ENCODE measurements at regions not wholly inside any gene's neighbourhood (a gene's known extent, or its start where the extent isn't known, plus 50 kb on each side); places are given as distances from the start of the nearest gene placed in this dataset.

- H3K27me3 ChIP-seq: no peaks in the 10 kb centered on the region
- no peaks in the 10 kb centered on the region for H3K36me3 ChIP-seq
- TF ChIP-seq POLR2A (IDR thresholded peaks at IDR 0.05): no peak
- TF ChIP-seq CTCF (IDR thresholded peaks at IDR 0.05): no peak
- H3K4me3 ChIP-seq: no peak overlapping the region
- H3K27ac ChIP-seq: no peak overlapping the region
- no peak for DNase-seq
- H3K9me3 ChIP-seq: no peaks in the 10 kb centered on the region
- H3K4me1 ChIP-seq: no peaks in the 10 kb centered on the region
These were observed 710.3 kb upstream of the SLITRK5 start for GRCh38 chr13:86960876-86961275.

GRCh38 chr13:86974251-86974994 is 696.7 kb upstream of the SLITRK5 start:
- H3K36me3 ChIP-seq: no peaks in the 10 kb centered on the region
- H3K4me1 ChIP-seq: no peaks in the 10 kb centered on the region
- peak in 1 of 3 donors; percentile 42 for DNase-seq
- H3K27ac ChIP-seq: no peak overlapping the region
- H3K27me3 ChIP-seq: no peaks in the 10 kb centered on the region
- H3K9me3 ChIP-seq: no peaks in the 10 kb centered on the region
- TF ChIP-seq CTCF (IDR thresholded peaks at IDR 0.05) (no peak), POLR2A (IDR thresholded peaks at IDR 0.05) (no peak)
- no peak overlapping the region for H3K4me3 ChIP-seq

- Histone ChIP-seq H3K27ac (no peak overlapping the region), H3K27me3 (no peaks in the 10 kb centered on the region), H3K4me3 (no peak overlapping the region), H3K36me3 (no peaks in the 10 kb centered on the region), H3K4me1 (no peaks in the 10 kb centered on the region), H3K9me3 (no peaks in the 10 kb centered on the region)
- TF ChIP-seq CTCF (IDR thresholded peaks at IDR 0.05): no peak
- no peak for TF ChIP-seq POLR2A (IDR thresholded peaks at IDR 0.05)
- DNase-seq: no peak
These were observed 696.2 kb upstream of the SLITRK5 start for GRCh38 chr13:86974995-86975328.

- Histone ChIP-seq H3K36me3 (no peaks in the 10 kb centered on the region), H3K27me3 (no peaks in the 10 kb centered on the region), H3K4me1 (no peaks in the 10 kb centered on the region), H3K27ac (no peak overlapping the region), H3K4me3 (no peak overlapping the region), H3K9me3 (no peaks in the 10 kb centered on the region)
- DNase-seq: no peak
- TF ChIP-seq POLR2A (IDR thresholded peaks at IDR 0.05): no peak
- no peak for TF ChIP-seq CTCF (IDR thresholded peaks at IDR 0.05)
These were observed 694.4 kb upstream of the SLITRK5 start for GRCh38 chr13:86976521-86977324.

GRCh38 chr13:86986448-86986847 is 684.7 kb upstream of the SLITRK5 start:
- Histone ChIP-seq H3K27me3 (no peaks in the 10 kb centered on the region), H3K9me3 (no peaks in the 10 kb centered on the region), H3K4me1 (no peaks in the 10 kb centered on the region), H3K4me3 (no peak overlapping the region), H3K27ac (no peak overlapping the region), H3K36me3 (no peaks in the 10 kb centered on the region)
- no peak for DNase-seq
- TF ChIP-seq POLR2A (IDR thresholded peaks at IDR 0.05) (no peak), CTCF (IDR thresholded peaks at IDR 0.05) (no peak)
